ENCODE measurements at regions not wholly inside any gene's neighbourhood (a gene's known extent, or its start where the extent isn't known, plus 50 kb on each side); places are given as distances from the start of the nearest gene placed in this dataset.
A peak's percentile ranks its signal among the peaks of the same experiment; 100 is the strongest.

DNA sequence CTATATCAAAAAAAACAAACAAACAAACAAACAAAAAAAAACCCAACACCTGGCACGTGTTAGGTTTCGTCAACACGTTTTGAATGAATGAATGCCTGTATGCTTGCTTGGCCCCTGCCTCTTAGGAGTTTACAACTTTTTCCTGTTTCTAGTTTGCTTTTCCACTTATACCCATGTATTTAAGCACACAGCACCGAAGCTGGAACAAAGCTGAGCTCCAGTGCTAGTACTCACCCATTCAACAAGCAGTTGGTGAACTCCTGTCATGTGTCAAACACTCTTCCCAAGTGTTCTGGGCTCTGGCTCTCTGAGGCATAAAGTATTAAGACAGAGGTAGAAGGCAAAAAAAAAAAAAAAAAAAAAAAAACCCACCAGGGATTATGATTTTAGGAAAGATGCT lies 599.3 kb downstream of the BUD13 start:
- no peaks in the 10 kb centered on the region for H3K27me3 ChIP-seq (ENCODE audit: control insufficient read depth in 4 of 4, insufficient read depth in 4 of 4, low read length in 3 of 4)
- TF ChIP-seq FOXA2 (IDR thresholded peaks at IDR 0.05): no peak
- TF ChIP-seq TAF1 (conservative IDR thresholded peaks at IDR 0.05): no peak
- no peak for TF ChIP-seq SP1 (IDR thresholded peaks at IDR 0.05)
- no peak for TF ChIP-seq HNF4A (conservative IDR thresholded peaks at IDR 0.05)
- no peak for TF ChIP-seq ZBTB33 (IDR thresholded peaks at IDR 0.05)
- no peak for TF ChIP-seq REST (IDR thresholded peaks at IDR 0.05)
- no peak for TF ChIP-seq FOXA1 (IDR thresholded peaks at IDR 0.05)
- no peak for TF ChIP-seq YY1 (IDR thresholded peaks at IDR 0.05)
- TF ChIP-seq GABPA (IDR thresholded peaks at IDR 0.05 in 1 of 2, conservative IDR thresholded peaks at IDR 0.05 in 1 of 2): no peak
- TF ChIP-seq ATF3 (IDR thresholded peaks at IDR 0.05): no peak
- no peak for TF ChIP-seq EGR1 (IDR thresholded peaks at IDR 0.05; ENCODE audit: low read depth in 2 of 2)
- TF ChIP-seq, protein P1, sequence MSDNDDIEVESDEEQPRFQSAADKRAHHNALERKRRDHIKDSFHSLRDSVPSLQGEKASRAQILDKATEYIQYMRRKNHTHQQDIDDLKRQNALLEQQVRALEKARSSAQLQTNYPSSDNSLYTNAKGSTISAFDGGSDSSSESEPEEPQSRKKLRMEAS (IDR thresholded peaks at IDR 0.05): no peak
- no peak for TF ChIP-seq RAD21 (IDR thresholded peaks at IDR 0.05)
- H3K36me3 ChIP-seq (ENCODE audit: control insufficient read depth in 4 of 4, insufficient read depth in 3 of 4, low read depth in 1 of 4, low read length in 3 of 4): no peaks in the 10 kb centered on the region
- H3K27ac ChIP-seq (ENCODE audit: low read depth in 1 of 2, low read length in 2 of 2): no peak overlapping the region
- peak; percentile 4 for DNase-seq (ENCODE audit: low spot score)
- WGBS: 80% methylated on average over 4 of the region's 4 CpGs
- no peak overlapping the region for H3K4me3 ChIP-seq (ENCODE audit: low read depth in 1 of 3, low read length in 3 of 3)
- H3K9me3 ChIP-seq (ENCODE audit: control insufficient read depth in 4 of 4, low read length in 3 of 4): no peaks in the 10 kb centered on the region
- no peaks in the 10 kb centered on the region for H3K4me1 ChIP-seq (ENCODE audit: control insufficient read depth in 4 of 4, insufficient read depth in 4 of 4, low read length in 3 of 4)
- H3K9ac ChIP-seq (ENCODE audit: low read depth in 1 of 2, low read length in 2 of 2): no peak overlapping the region

DNA sequence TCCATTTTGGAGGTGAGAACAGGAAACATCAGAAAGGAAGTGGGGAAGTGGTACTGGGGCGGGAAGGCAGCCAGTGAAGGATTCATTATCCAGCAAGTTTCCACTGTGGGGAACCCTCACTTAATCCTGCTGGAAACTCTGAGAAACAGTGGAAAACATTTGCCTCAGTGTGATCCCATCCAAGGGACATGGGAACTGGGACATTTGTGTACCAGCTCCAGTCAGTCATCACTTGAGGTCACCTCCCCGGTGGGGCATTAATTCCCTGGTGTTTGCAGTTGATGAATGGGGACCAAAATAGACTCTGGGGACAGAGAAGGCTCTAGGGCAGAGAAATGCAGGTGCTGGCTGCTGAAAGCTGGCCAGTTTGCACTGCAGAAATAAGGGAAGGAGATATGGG lies 599.9 kb downstream of the BUD13 start:
- Histone ChIP-seq H3K4me1 (ENCODE audit: control insufficient read depth in 4 of 4, insufficient read depth in 4 of 4, low read length in 3 of 4) (no peaks in the 10 kb centered on the region), H3K36me3 (ENCODE audit: control insufficient read depth in 4 of 4, insufficient read depth in 3 of 4, low read depth in 1 of 4, low read length in 3 of 4) (no peaks in the 10 kb centered on the region), H3K4me3 (ENCODE audit: low read depth in 1 of 3, low read length in 3 of 3) (no peak overlapping the region), H3K27me3 (ENCODE audit: control insufficient read depth in 4 of 4, insufficient read depth in 4 of 4, low read length in 3 of 4) (no peaks in the 10 kb centered on the region), H3K9ac (ENCODE audit: low read depth in 1 of 2, low read length in 2 of 2) (no peak overlapping the region), H3K27ac (ENCODE audit: low read depth in 1 of 2, low read length in 2 of 2) (no peak overlapping the region), H3K9me3 (ENCODE audit: control insufficient read depth in 4 of 4, low read length in 3 of 4) (no peaks in the 10 kb centered on the region)
- 69% methylated on average over 2 of the region's 2 CpGs for WGBS
- DNase-seq (ENCODE audit: low spot score): peak; percentile 9
- TF ChIP-seq EGR1 (IDR thresholded peaks at IDR 0.05; ENCODE audit: low read depth in 2 of 2) (no peak), FOXA1 (IDR thresholded peaks at IDR 0.05) (no peak), REST (IDR thresholded peaks at IDR 0.05) (no peak)
